C4-2B (cell line): ENCODE measurements at regions not wholly inside any gene's neighbourhood (a gene's known extent, or its start where the extent isn't known, plus 50 kb on each side); places are given as distances from the start of the nearest gene placed in this dataset.

ENCODE experiments used
- H3K27ac ChIP-seq: fragments of 450-650 bp; 2 replicates; pipeline ENCODE4 v1.5.1; 2017
- CTCF ChIP-seq: fragments of 450-650 bp; conservative IDR thresholded peaks from 2 replicates; pipeline ENCODE4 v1.5.1; 2017; ENCODE audit warnings: mild to moderate bottlenecking
- ZFX ChIP-seq: fragments of 450-650 bp; IDR thresholded peaks from 2 replicates; pipeline ENCODE4 v1.6.1; 2017

GRCh38 chr12:30450226-30450625 is 245.4 kb downstream of the IPO8 start:
- H3K27ac ChIP-seq = no peak overlapping the region
- TF ChIP-seq CTCF = no peak
- TF ChIP-seq ZFX = no peak

- no peak for TF ChIP-seq CTCF
- TF ChIP-seq ZFX = no peak
- H3K27ac ChIP-seq = no peak overlapping the region
Measured at GRCh38 chr12:30448038-30448437, 247.6 kb downstream of the IPO8 start.

GRCh38 chr12:30447061-30447750 is 248.5 kb downstream of the IPO8 start:
- no peak overlapping the region for H3K27ac ChIP-seq
- no peak for TF ChIP-seq CTCF
- no peak for TF ChIP-seq ZFX

GRCh38 chr12:30442461-30442860 is 253.2 kb downstream of the IPO8 start:
- H3K27ac ChIP-seq = no peak overlapping the region
- TF ChIP-seq CTCF (no peak), ZFX (no peak)

- TF ChIP-seq ZFX (no peak), CTCF (peak; percentile 68)
- no peak overlapping the region for H3K27ac ChIP-seq
Measured at GRCh38 chr12:30440826-30441602, 254.7 kb downstream of the IPO8 start.

GRCh38 chr12:30439201-30439600 is 256.5 kb downstream of the IPO8 start:
- TF ChIP-seq ZFX = no peak
- no peak for TF ChIP-seq CTCF

GRCh38 chr12:30438601-30439041 is 257.0 kb downstream of the IPO8 start:
- no peak for TF ChIP-seq ZFX
- H3K27ac ChIP-seq = no peak overlapping the region

More at GRCh38 chr12:30439201-30439600, 256.5 kb downstream of the IPO8 start:
- peak overlapping the region; percentile 47; the same call in 1 of the 2 replicates for H3K27ac ChIP-seq
